MCF 10A (cell line): ENCODE measurements at regions not wholly inside any gene's neighbourhood (a gene's known extent, or its start where the extent isn't known, plus 50 kb on each side); places are given as distances from the start of the nearest gene placed in this dataset.

Experiments
- BruUV-seq: library from RNA; stranded (reverse); fragments of 400-500 nt; replicated peaks from 2 replicates; lab custom pipeline; 2021; lab: Mats Ljungman, UMichigan
- CTCF ChIA-PET: fragments of 300-600 bp; sonication (Branson Sonifier 250); formaldehyde crosslinking; extraction: SDS; loops from one replicate; lab custom pipeline; 2021; ENCODE audit warnings: antibody characterized with exemption, inconsistent platforms; lab: Yijun Ruan, JAX
- POLR2A ChIA-PET: fragments of 300-600, 350-650 bp; sonication (Branson Sonifier 250); formaldehyde crosslinking; extraction: SDS; loops from one replicate; lab custom pipeline; 2020; ENCODE audit warnings: antibody characterized with exemption, inconsistent platforms; lab: Yijun Ruan, JAX
- DNase-seq: peaks from one replicate; pipeline ENCODE4 v3.0.0-alpha.2; 2018; ENCODE audit not compliant: unreplicated experiment
- H3K27ac Mint-ChIP-seq: one replicate; pipeline ENCODE4 v1.8.0; 2022; ENCODE audit warnings: mild to moderate bottlenecking, low read depth, mixed read lengths; ENCODE audit not compliant: unreplicated experiment
- H3K27me3 Mint-ChIP-seq: one replicate; pipeline ENCODE4 v1.8.0; 2022; ENCODE audit warnings: mixed read lengths; ENCODE audit not compliant: insufficient read depth, unreplicated experiment
- H3K36me3 Mint-ChIP-seq: one replicate; pipeline ENCODE4 v1.8.0; 2022; ENCODE audit warnings: mild to moderate bottlenecking, moderate library complexity, mixed read lengths; ENCODE audit not compliant: insufficient read depth, unreplicated experiment
- H3K4me1 Mint-ChIP-seq: one replicate; pipeline ENCODE4 v1.8.0; 2022; ENCODE audit warnings: mixed read lengths; ENCODE audit not compliant: insufficient read depth, unreplicated experiment
- H3K4me3 Mint-ChIP-seq: one replicate; pipeline ENCODE4 v1.8.0; 2022; ENCODE audit warnings: mild to moderate bottlenecking, moderate library complexity, mixed read lengths; ENCODE audit not compliant: unreplicated experiment
- H3K9me3 Mint-ChIP-seq: one replicate; pipeline ENCODE4 v1.8.0; 2022; ENCODE audit warnings: mixed read lengths; ENCODE audit not compliant: unreplicated experiment
- CTCF ChIP-seq: fragments of 200-600 bp; IDR thresholded peaks from one replicate; pipeline ENCODE4 v1.8.0; 2022; ENCODE audit warnings: antibody characterized with exemption, mild to moderate bottlenecking; ENCODE audit not compliant: unreplicated experiment
- intact Hi-C: fragments of 100-400 bp; cut with micrococcal nuclease; formaldehyde crosslinking; loops from 2 replicates; pipeline ENCODE4 v1.14.1; 2022

GRCh38 chr7:142556740-142557139 lies 192.5 kb upstream of the PRSS1 start:
- Mint-ChIP-seq H3K4me1 (peaks cover 42% of the 10 kb centered on the region), H3K36me3 (no peaks in the 10 kb centered on the region), H3K9me3 (no peaks in the 10 kb centered on the region), H3K4me3 (no peak overlapping the region), H3K27me3 (no peaks in the 10 kb centered on the region), H3K27ac (peak overlapping the region; percentile 88)
- ChIA-PET CTCF (interaction anchor here (0.6 to 2.2 kb wide), 3 partner anchors 22 to 32 kb away, joined by 3 to 11 read pairs (median 3); no protein-coding TSS in a partner anchor), POLR2A (interaction anchor here (0.6 to 1.4 kb wide), 4 partner anchors 13 to 689 kb away, joined by 3 to 7 read pairs (median 4); no protein-coding TSS in a partner anchor)
- BruUV-seq: no TSS peak
- DNase-seq: peak; percentile 97
- TF ChIP-seq CTCF: peak; percentile 13
- intact Hi-C loops: loop anchor here (2.0 to 5.0 kb wide), 2 partner anchors 26 to 46 kb away; no protein-coding TSS in a partner anchor

DNA sequence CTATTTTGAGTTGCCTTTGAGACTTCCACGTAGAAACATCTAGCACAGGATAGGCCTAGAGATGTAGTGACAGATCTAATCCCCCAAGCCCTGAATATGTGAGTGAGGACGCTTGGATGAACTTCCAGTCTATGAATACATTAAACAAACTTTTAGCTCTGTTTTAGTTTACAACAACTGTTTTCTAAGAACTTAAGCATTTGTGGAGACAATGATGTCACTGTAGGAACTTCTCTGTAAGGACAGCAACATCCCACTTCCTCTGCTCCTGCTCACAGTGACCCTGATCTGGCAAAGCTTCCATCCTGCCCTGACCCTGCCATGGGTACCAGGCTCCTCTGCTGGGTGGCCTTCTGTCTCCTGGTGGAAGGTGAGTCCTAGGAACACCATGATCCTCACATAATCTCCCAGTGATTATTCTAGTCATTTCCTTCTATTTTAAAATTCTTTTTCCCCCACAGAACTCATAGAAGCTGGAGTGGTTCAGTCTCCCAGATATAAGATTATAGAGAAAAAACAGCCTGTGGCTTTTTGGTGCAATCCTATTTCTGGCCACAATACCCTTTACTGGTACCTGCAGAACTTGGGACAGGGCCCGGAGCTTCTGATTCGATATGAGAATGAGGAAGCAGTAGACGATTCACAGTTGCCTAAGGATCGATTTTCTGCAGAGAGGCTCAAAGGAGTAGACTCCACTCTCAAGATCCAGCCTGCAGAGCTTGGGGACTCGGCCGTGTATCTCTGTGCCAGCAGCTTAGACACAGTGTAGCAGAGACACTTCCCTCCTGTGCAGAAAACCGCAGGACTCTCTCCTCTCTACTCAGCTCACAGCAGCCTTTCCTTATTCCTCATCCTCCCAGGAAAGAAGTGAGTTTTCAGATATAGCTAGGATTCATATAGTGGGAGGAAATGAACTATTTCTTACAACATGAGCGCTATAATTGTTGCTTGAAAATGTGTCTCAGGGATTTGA lies 194.4 kb upstream of the PRSS1 start:
- no peak overlapping the region for H3K4me3 Mint-ChIP-seq
- BruUV-seq: no TSS peak
- H3K36me3 Mint-ChIP-seq: no peaks in the 10 kb centered on the region
- no peak for TF ChIP-seq CTCF
- intact Hi-C loops: loop anchor here (5.0 kb wide), 1 partner anchor 47 kb away; no protein-coding TSS in a partner anchor
- ChIA-PET POLR2A (interaction anchor here (0.6 to 1.0 kb wide), 3 partner anchors 8 to 28 kb away, joined by 3 to 6 read pairs (median 4); no protein-coding TSS in a partner anchor), CTCF (interaction anchor here (0.5 to 2.2 kb wide), 11 partner anchors 11 to 256 kb away, joined by 3 to 11 read pairs (median 5); no protein-coding TSS in a partner anchor)
- H3K27ac Mint-ChIP-seq: peak overlapping the region; percentile 88
- H3K9me3 Mint-ChIP-seq: no peaks in the 10 kb centered on the region
- no peak for DNase-seq
- peaks cover 42% of the 10 kb centered on the region for H3K4me1 Mint-ChIP-seq
- no peaks in the 10 kb centered on the region for H3K27me3 Mint-ChIP-seq

GRCh38 chr7:142553216-142553615 lies 196.1 kb upstream of the PRSS1 start:
- Mint-ChIP-seq H3K36me3 (no peaks in the 10 kb centered on the region), H3K4me1 (peaks cover 40% of the 10 kb centered on the region), H3K27ac (no peak overlapping the region), H3K27me3 (no peaks in the 10 kb centered on the region), H3K9me3 (no peaks in the 10 kb centered on the region), H3K4me3 (no peak overlapping the region)
- no peak for TF ChIP-seq CTCF
- no TSS peak for BruUV-seq
- ChIA-PET POLR2A (no interaction called here), CTCF (interaction anchor here (0.6 to 2.8 kb wide), 4 partner anchors 18 to 264 kb away, joined by 3 to 13 read pairs (median 4); no protein-coding TSS in a partner anchor)
- intact Hi-C loops: no loop called here
- no peak for DNase-seq

DNA sequence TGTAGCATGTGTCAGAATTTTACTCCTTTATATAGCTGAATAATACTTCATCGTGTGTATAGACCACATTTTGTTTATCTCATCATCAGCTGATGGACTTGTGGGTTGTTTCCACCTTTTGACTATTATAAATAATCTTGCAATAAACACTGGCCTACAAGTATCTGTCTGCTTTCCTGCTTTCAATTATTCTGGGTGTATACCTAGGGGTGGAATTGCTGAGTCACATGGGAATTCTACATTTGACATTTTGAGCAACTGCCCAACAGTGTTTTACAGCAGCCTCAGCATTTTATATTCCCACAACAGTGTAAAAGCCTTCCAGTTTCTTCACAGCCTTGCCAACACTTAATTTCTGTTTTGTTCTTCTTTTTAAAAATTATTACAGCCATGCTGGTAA lies 200.3 kb upstream of the PRSS1 start:
- H3K4me1 Mint-ChIP-seq: peaks cover 2% of the 10 kb centered on the region
- intact Hi-C loops: no loop called here
- no peaks in the 10 kb centered on the region for H3K36me3 Mint-ChIP-seq
- ChIA-PET CTCF (interaction anchor here (0.7 to 2.4 kb wide), 2 partner anchors 14 to 245 kb away, joined by 3 to 18 read pairs; no protein-coding TSS in a partner anchor), POLR2A (no interaction called here)
- DNase-seq: peak; percentile 28
- no peak for TF ChIP-seq CTCF
- no TSS peak for BruUV-seq
- H3K9me3 Mint-ChIP-seq: no peaks in the 10 kb centered on the region
- H3K27ac Mint-ChIP-seq: no peak overlapping the region
- no peak overlapping the region for H3K4me3 Mint-ChIP-seq
- no peaks in the 10 kb centered on the region for H3K27me3 Mint-ChIP-seq
